SK-N-SH (cell line): ENCODE measurements at regions not wholly inside any gene's neighbourhood (a gene's known extent, or its start where the extent isn't known, plus 50 kb on each side); places are given as distances from the start of the nearest gene placed in this dataset.

Experiments used
- CTCF ChIA-PET: fragments of 300-600, 350-600 bp; formaldehyde crosslinking; extraction: SDS; loops from one replicate; lab custom pipeline; 2021; lab: Yijun Ruan, JAX
- POLR2A ChIA-PET: fragments of 350-600 bp; sonication (Branson Sonifier 250); formaldehyde crosslinking; extraction: SDS; loops from one replicate; lab custom pipeline; 2020; ENCODE audit warnings: antibody characterized with exemption, inconsistent platforms; lab: Yijun Ruan, JAX
- DNase-seq: peaks from one replicate; pipeline ENCODE4 v3.0.0; 2012
- H2AFZ ChIP-seq: fragments of 200-600 bp; sonication (generic); 2 replicates; pipeline ENCODE4 v1.8.1; 2016; ENCODE audit warnings: antibody characterized with exemption, mild to moderate bottlenecking, low read depth
- H3F3A ChIP-seq: fragments of 200-600 bp; sonication (generic); replicated peaks from 2 replicates; pipeline ENCODE3; 2016; ENCODE audit warnings: antibody characterized with exemption, mild to moderate bottlenecking; ENCODE audit not compliant: insufficient read depth
- H3K27ac ChIP-seq, 2 experiments: fragments of 200-500 bp in 1 of 2; fragments of 200-600 bp in 1 of 2; sonication (Bioruptor generic) in 1 of 2; sonication (generic), shearing (Covaris generic) in 1 of 2; 2 replicates each; pipeline versions ENCODE4 v1.5.1 to v1.6.1; 2014 to 2016; ENCODE audit warnings: low read depth in 2 of 2, inconsistent platforms in 1 of 2, low read length in 1 of 2, mild to moderate bottlenecking in 1 of 2, mixed read lengths in 1 of 2
- H3K27me3 ChIP-seq: fragments of 200-600 bp; sonication (generic), shearing (Covaris generic); 2 replicates; pipeline ENCODE4 v1.6.1; 2016; ENCODE audit warnings: mixed run types; ENCODE audit not compliant: insufficient read depth
- H3K36me3 ChIP-seq, 2 experiments: fragments of 200-500 bp in 1 of 2; fragments of 200-600 bp in 1 of 2; sonication (Bioruptor generic) in 1 of 2; sonication (generic) in 1 of 2; replicated peaks in 1 of 2; 2 replicates each; pipeline versions ENCODE3 to v1.5.1; 2014 to 2016; ENCODE audit warnings: low read length in 1 of 2, mild to moderate bottlenecking in 1 of 2; ENCODE audit not compliant: insufficient read depth in 2 of 2, control insufficient read depth in 1 of 2
- H3K4me1 ChIP-seq, 2 experiments: fragments of 200-500 bp in 1 of 2; fragments of 200-600 bp in 1 of 2; sonication (Bioruptor generic) in 1 of 2; sonication (generic), shearing (Covaris generic) in 1 of 2; 2 replicates each; pipeline versions ENCODE4 v1.5.1 to v1.6.1; 2014 to 2016; ENCODE audit warnings: low read depth in 1 of 2, low read length in 1 of 2, mixed run types in 1 of 2; ENCODE audit not compliant: insufficient read depth in 2 of 2, control insufficient read depth in 1 of 2
- H3K4me2 ChIP-seq: fragments of 200-600 bp; sonication (generic), shearing (Covaris generic); 2 replicates; pipeline ENCODE4 v1.6.1; 2017; ENCODE audit warnings: mixed run types
- H3K4me3 ChIP-seq, 2 experiments: fragments of 200-500 bp in 1 of 2; fragments of 200-600 bp in 1 of 2; sonication (Bioruptor generic) in 1 of 2; sonication (generic), shearing (Covaris generic) in 1 of 2; 2 replicates each; pipeline versions ENCODE4 v1.5.1 to v1.8.1; 2014 to 2016; ENCODE audit warnings: low read depth in 2 of 2, inconsistent platforms in 1 of 2, low read length in 1 of 2, mild to moderate bottlenecking in 1 of 2, mixed read lengths in 1 of 2, moderate library complexity in 1 of 2
- H3K79me2 ChIP-seq: fragments of 200-600 bp; sonication (generic); 2 replicates; pipeline ENCODE4 v1.8.1; 2017; ENCODE audit warnings: mild to moderate bottlenecking; ENCODE audit not compliant: insufficient read depth
- H3K9ac ChIP-seq: fragments of 200-600 bp; sonication (generic); 2 replicates; pipeline ENCODE4 v1.6.1; 2017; ENCODE audit warnings: mixed run types
- H3K9me2 ChIP-seq: fragments of 200-600 bp; sonication (generic); 2 replicates; pipeline ENCODE4 v1.6.1; 2017; ENCODE audit warnings: mixed run types
- H3K9me3 ChIP-seq: fragments of 200-600 bp; sonication (generic); 2 replicates; pipeline ENCODE4 v1.6.1; 2017; ENCODE audit warnings: mixed run types, mild to moderate bottlenecking, moderate library complexity
- H4K20me1 ChIP-seq: fragments of 200-600 bp; sonication (generic); 2 replicates; pipeline ENCODE4 v1.6.1; 2017; ENCODE audit warnings: mild to moderate bottlenecking, mixed run types; ENCODE audit not compliant: insufficient read depth
- ELF1 ChIP-seq: IDR thresholded peaks from 2 replicates; pipeline ENCODE4 v1.4.0; 2012
- MAX ChIP-seq: IDR thresholded peaks from 2 replicates; pipeline ENCODE4 v1.4.0; 2012; ENCODE audit warnings: low read depth
- NFIC ChIP-seq: IDR thresholded peaks from 2 replicates; pipeline ENCODE4 v1.4.0; 2012; ENCODE audit warnings: borderline replicate concordance
- PBX3 ChIP-seq: IDR thresholded peaks from 2 replicates; pipeline ENCODE4; 2012
- RXRA ChIP-seq: IDR thresholded peaks from 2 replicates; pipeline ENCODE4 v1.4.0; 2012; ENCODE audit warnings: low read depth, mild to moderate bottlenecking, borderline replicate concordance
- YY1 ChIP-seq: IDR thresholded peaks from 2 replicates; pipeline ENCODE4 v1.4.0; 2012; ENCODE audit warnings: low read depth, mild to moderate bottlenecking
- ZBTB33 ChIP-seq: IDR thresholded peaks from 2 replicates; pipeline ENCODE4 v1.4.0; 2012; ENCODE audit warnings: low read depth, borderline replicate concordance
- WGBS: methylation state at CpG from one replicate; pipeline ENCODE4 v1.1.6; 2017; ENCODE audit warnings: low lambda C conversion rate; 5-methylcytosine and 5-hydroxymethylcytosine counted together
- TF ChIP-seq, protein P1 (sequence below): IDR thresholded peaks from 2 replicates; pipeline ENCODE4 v1.4.0; 2012; ENCODE audit warnings: low read depth, borderline replicate concordance

DNA sequence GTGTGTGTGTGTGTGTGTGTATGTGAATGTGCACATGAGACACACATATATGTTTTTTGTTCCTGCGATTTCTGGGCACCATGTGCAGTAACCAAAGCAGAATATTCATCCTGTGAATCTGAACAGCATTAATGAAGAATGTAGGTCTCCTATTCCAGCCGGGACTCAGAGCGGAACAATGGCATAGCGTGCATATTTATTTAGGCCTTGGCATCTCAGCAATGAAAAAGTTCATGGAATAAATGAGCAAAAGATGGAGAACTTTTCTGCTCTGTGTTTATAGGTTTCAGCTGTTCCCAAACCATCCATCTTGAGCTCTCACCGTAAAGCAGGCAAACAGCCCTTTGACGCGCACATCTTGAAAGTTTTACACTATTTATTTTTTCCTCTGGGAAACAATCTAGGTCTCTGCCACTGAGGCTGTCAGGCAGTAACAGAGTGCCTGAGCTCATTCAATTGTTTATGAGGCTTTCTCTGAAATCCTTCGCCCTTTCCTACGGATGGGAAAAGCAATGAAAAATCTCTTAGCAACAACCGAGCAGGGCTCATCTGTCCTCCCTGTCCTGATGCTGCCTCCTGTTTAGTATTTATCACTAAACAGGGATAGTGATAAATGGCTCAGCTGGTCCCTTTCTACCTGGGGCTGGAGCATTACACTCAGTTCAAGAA is 65.9 kb upstream of the KCNK12 start:
- no peak for DNase-seq
- CTCF ChIA-PET = interaction anchor here (1.4 to 1.7 kb wide), 2 partner anchors 12 to 199 kb away, joined by 3 read pairs; no protein-coding TSS in a partner anchor
- no peak overlapping the region for H3K9ac ChIP-seq
- H3K36me3 ChIP-seq = no peaks in the 10 kb centered on the region
- H4K20me1 ChIP-seq = no peaks in the 10 kb centered on the region
- no peaks in the 10 kb centered on the region for H3K9me2 ChIP-seq
- POLR2A ChIA-PET = no interaction called here
- TF ChIP-seq RXRA = no peak
- TF ChIP-seq PBX3 = no peak
- TF ChIP-seq MAX = no peak
- TF ChIP-seq, protein P1, sequence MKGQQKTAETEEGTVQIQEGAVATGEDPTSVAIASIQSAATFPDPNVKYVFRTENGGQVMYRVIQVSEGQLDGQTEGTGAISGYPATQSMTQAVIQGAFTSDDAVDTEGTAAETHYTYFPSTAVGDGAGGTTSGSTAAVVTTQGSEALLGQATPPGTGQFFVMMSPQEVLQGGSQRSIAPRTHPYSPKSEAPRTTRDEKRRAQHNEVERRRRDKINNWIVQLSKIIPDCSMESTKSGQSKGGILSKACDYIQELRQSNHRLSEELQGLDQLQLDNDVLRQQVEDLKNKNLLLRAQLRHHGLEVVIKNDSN = no peak
- no peak for TF ChIP-seq YY1
- TF ChIP-seq ZBTB33 = no peak
- TF ChIP-seq NFIC = no peak
- peaks cover 0 to 6% of the 10 kb centered on the region in 2 experiments; a peak in 2 of 4 replicates for H3K4me1 ChIP-seq
- no peak overlapping the region for H3K27ac ChIP-seq
- WGBS = 83% methylated on average over 10 of the region's 10 CpGs
- H3K9me3 ChIP-seq = no peaks in the 10 kb centered on the region
- H3K27me3 ChIP-seq = no peaks in the 10 kb centered on the region; the same call in 1 of the 2 replicates
- H3K79me2 ChIP-seq = no peaks in the 10 kb centered on the region
- no peaks in the 10 kb centered on the region for H3F3A ChIP-seq
- no peak overlapping the region for H3K4me3 ChIP-seq
- no peak overlapping the region for H2AFZ ChIP-seq
- H3K4me2 ChIP-seq = no peak overlapping the region

DNA sequence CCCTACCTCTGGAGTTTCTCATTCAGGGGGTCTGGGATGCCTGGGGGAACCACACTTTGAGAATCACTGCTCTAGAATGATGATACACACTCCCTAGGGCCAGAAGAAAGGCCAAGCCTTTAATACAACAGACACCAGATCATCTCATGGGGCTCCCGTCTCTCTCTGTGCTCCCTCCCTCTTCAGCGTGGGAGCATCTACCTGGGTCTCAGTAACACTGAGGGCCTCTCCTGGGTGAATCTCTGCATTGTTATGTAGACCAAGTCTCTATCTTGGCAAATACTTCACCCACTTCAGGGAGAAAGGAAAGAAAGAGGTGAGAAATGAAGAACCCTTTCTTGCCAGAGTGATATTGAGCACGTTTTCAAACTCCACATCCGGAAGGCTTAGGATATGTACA is 65.4 kb upstream of the KCNK12 start:
- H3K9me3 ChIP-seq = no peaks in the 10 kb centered on the region

More for the DNA sequence above, 65.4 kb upstream of the KCNK12 start:
- no peak overlapping the region for H3K4me3 ChIP-seq
- H2AFZ ChIP-seq = no peak overlapping the region
- TF ChIP-seq ELF1 = no peak
- peaks cover 0 to 10% of the 10 kb centered on the region in 2 experiments; a peak in 2 of 4 replicates for H3K4me1 ChIP-seq
- no peaks in the 10 kb centered on the region; the same call in 1 of the 2 replicates for H3K27me3 ChIP-seq
- ChIA-PET POLR2A (no interaction called here), CTCF (interaction anchor here (1.4 kb wide), 1 partner anchor 198 kb away, joined by 3 read pairs; no protein-coding TSS in a partner anchor)
- WGBS = 77% methylated on average over 4 of the region's 4 CpGs
- no peak overlapping the region for H3K4me2 ChIP-seq
- H3K27ac ChIP-seq = no peak overlapping the region
- DNase-seq = no peak
- H3K9ac ChIP-seq = no peak overlapping the region
- H3K36me3 ChIP-seq = no peaks in the 10 kb centered on the region
- H3K9me2 ChIP-seq = no peaks in the 10 kb centered on the region
- no peaks in the 10 kb centered on the region for H3K79me2 ChIP-seq
- no peaks in the 10 kb centered on the region for H4K20me1 ChIP-seq
- no peaks in the 10 kb centered on the region for H3F3A ChIP-seq
